HepG2 (cell line): ENCODE measurements at regions not wholly inside any gene's neighbourhood (a gene's known extent, or its start where the extent isn't known, plus 50 kb on each side); places are given as distances from the start of the nearest gene placed in this dataset.

Experiments used
- CHD2 ChIP-seq: IDR thresholded peaks from 2 replicates; pipeline ENCODE4 v1.6.1; 2011; ENCODE audit warnings: low read depth, low read length, improper control_type of control experiment
- DR1 ChIP-seq: sonication (generic); formaldehyde crosslinking; IDR thresholded peaks from 2 replicates; pipeline ENCODE4 v1.8.0; 2021; ENCODE audit warnings: mild to moderate bottlenecking, missing genetic modification reagents, inconsistent platforms
- FOXA3 ChIP-seq: IDR thresholded peaks from 2 replicates; pipeline ENCODE4 v1.6.1; 2016; ENCODE audit warnings: missing genetic modification reagents, missing compliant biosample characterization
- GTF3A ChIP-seq: sonication (generic); formaldehyde crosslinking; conservative IDR thresholded peaks from 2 replicates; pipeline ENCODE4 v1.4.0; 2020; ENCODE audit warnings: mild to moderate bottlenecking, missing genetic modification reagents
- HMG20A ChIP-seq: IDR thresholded peaks from 2 replicates; pipeline ENCODE4 v1.6.1; 2016; ENCODE audit warnings: borderline replicate concordance
- MYNN ChIP-seq: sonication (generic); formaldehyde crosslinking; IDR thresholded peaks from 2 replicates; pipeline ENCODE4 v1.4.0; 2020; ENCODE audit warnings: mild to moderate bottlenecking, low read depth, missing genetic modification reagents
- SMC3 ChIP-seq: IDR thresholded peaks from 2 replicates; pipeline ENCODE4 v1.6.1; 2011; ENCODE audit warnings: low read length, improper control_type of control experiment
- TBP ChIP-seq: sonication (generic); formaldehyde crosslinking; IDR thresholded peaks from 2 replicates; pipeline ENCODE4 v1.5.0; 2020; ENCODE audit warnings: missing genetic modification reagents
- TEAD3 ChIP-seq: optimal IDR thresholded peaks from 2 replicates; pipeline ENCODE3; 2016; ENCODE audit warnings: borderline replicate concordance
- THYN1 ChIP-seq: sonication (generic); formaldehyde crosslinking; IDR thresholded peaks from 2 replicates; pipeline ENCODE4 v1.8.1; 2023; ENCODE audit warnings: low read depth, mild to moderate bottlenecking, moderate library complexity, missing genetic modification reagents, borderline replicate concordance
- ZIK1 ChIP-seq: sonication (generic); formaldehyde crosslinking; IDR thresholded peaks from 2 replicates; pipeline ENCODE4 v1.5.0; 2020; ENCODE audit warnings: mild to moderate bottlenecking, low read depth, missing genetic modification reagents, borderline replicate concordance
- ZNF253 ChIP-seq: sonication (generic); formaldehyde crosslinking; IDR thresholded peaks from 2 replicates; pipeline ENCODE4 v1.8.0; 2022; ENCODE audit warnings: mild to moderate bottlenecking, missing genetic modification reagents, borderline replicate concordance
- ZNF629 ChIP-seq: sonication (generic); formaldehyde crosslinking; conservative IDR thresholded peaks from 2 replicates; pipeline ENCODE4 v1.5.0; 2020; ENCODE audit warnings: missing genetic modification reagents
- ZNF766 ChIP-seq: sonication (generic); formaldehyde crosslinking; IDR thresholded peaks from 2 replicates; pipeline ENCODE4 v1.5.0; 2020; ENCODE audit warnings: missing genetic modification reagents, borderline replicate concordance
- TF ChIP-seq, protein P1 (sequence below): sonication (generic); formaldehyde crosslinking; conservative IDR thresholded peaks from 2 replicates; pipeline ENCODE4 v1.8.0; 2022; ENCODE audit warnings: missing genetic modification reagents
- TF ChIP-seq, protein P2 (sequence below): sonication (generic); formaldehyde crosslinking; IDR thresholded peaks from 2 replicates; pipeline ENCODE4 v1.8.0; 2022; ENCODE audit warnings: mild to moderate bottlenecking, missing genetic modification reagents, moderate library complexity
- TF ChIP-seq, protein P3 (sequence below): sonication (generic); formaldehyde crosslinking; IDR thresholded peaks from 2 replicates; pipeline ENCODE4 v1.4.0; 2020; ENCODE audit warnings: missing genetic modification reagents
- TF ChIP-seq, protein P4 (sequence below): IDR thresholded peaks from 2 replicates; pipeline ENCODE4 v1.6.1; 2016; ENCODE audit warnings: low read depth, borderline replicate concordance
- TF ChIP-seq, protein P5 (sequence below): sonication (generic); formaldehyde crosslinking; IDR thresholded peaks from 2 replicates; pipeline ENCODE4 v1.9.0; 2021; ENCODE audit warnings: missing genetic modification reagents, mild to moderate bottlenecking, borderline replicate concordance
- TF ChIP-seq, protein P6 (sequence below): sonication (generic); formaldehyde crosslinking; IDR thresholded peaks from 2 replicates; pipeline ENCODE4 v1.5.0; 2020; ENCODE audit warnings: mild to moderate bottlenecking, missing genetic modification reagents

DNA sequence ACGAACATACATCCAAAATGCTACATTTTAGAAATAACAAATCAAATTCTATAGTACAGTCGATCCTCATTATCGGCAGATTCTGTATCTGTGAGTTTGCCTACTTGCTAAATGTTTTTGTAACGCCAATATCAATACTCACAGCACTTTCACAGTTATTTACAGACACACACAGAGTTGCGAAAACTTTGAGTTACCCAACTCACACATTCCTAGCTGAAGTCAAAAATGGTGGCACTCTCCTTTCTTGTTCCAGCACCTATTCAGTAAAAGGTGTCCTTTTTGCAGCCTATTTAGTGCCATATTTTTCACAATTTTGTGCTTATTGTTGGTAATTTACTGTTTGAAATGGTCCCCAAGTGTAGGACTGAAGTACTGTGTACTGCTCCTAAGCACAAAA, 161.7 kb downstream of the AKR1D1 start (continued):
- TF ChIP-seq, protein P1, sequence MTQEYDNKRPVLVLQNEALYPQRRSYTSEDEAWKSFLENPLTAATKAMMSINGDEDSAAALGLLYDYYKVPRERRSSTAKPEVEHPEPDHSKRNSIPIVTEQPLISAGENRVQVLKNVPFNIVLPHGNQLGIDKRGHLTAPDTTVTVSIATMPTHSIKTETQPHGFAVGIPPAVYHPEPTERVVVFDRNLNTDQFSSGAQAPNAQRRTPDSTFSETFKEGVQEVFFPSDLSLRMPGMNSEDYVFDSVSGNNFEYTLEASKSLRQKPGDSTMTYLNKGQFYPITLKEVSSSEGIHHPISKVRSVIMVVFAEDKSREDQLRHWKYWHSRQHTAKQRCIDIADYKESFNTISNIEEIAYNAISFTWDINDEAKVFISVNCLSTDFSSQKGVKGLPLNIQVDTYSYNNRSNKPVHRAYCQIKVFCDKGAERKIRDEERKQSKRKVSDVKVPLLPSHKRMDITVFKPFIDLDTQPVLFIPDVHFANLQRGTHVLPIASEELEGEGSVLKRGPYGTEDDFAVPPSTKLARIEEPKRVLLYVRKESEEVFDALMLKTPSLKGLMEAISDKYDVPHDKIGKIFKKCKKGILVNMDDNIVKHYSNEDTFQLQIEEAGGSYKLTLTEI (CRISPR knock-in tag), result no peak
- TF ChIP-seq MYNN, result no peak
- TF ChIP-seq SMC3, result no peak; the same call in 1 of the 2 replicates
- no peak for TF ChIP-seq TBP (CRISPR knock-in tag)
- no peak for TF ChIP-seq CHD2
- TF ChIP-seq, protein P2, sequence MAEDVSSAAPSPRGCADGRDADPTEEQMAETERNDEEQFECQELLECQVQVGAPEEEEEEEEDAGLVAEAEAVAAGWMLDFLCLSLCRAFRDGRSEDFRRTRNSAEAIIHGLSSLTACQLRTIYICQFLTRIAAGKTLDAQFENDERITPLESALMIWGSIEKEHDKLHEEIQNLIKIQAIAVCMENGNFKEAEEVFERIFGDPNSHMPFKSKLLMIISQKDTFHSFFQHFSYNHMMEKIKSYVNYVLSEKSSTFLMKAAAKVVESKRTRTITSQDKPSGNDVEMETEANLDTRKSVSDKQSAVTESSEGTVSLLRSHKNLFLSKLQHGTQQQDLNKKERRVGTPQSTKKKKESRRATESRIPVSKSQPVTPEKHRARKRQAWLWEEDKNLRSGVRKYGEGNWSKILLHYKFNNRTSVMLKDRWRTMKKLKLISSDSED (CRISPR knock-in tag), result no peak
- no peak for TF ChIP-seq ZNF629
- TF ChIP-seq GTF3A (CRISPR knock-in tag), result no peak
- peak; percentile 68 for TF ChIP-seq HMG20A (CRISPR knock-in tag)
- TF ChIP-seq TEAD3 (CRISPR knock-in tag), result peak; percentile 81
- TF ChIP-seq, protein P3, sequence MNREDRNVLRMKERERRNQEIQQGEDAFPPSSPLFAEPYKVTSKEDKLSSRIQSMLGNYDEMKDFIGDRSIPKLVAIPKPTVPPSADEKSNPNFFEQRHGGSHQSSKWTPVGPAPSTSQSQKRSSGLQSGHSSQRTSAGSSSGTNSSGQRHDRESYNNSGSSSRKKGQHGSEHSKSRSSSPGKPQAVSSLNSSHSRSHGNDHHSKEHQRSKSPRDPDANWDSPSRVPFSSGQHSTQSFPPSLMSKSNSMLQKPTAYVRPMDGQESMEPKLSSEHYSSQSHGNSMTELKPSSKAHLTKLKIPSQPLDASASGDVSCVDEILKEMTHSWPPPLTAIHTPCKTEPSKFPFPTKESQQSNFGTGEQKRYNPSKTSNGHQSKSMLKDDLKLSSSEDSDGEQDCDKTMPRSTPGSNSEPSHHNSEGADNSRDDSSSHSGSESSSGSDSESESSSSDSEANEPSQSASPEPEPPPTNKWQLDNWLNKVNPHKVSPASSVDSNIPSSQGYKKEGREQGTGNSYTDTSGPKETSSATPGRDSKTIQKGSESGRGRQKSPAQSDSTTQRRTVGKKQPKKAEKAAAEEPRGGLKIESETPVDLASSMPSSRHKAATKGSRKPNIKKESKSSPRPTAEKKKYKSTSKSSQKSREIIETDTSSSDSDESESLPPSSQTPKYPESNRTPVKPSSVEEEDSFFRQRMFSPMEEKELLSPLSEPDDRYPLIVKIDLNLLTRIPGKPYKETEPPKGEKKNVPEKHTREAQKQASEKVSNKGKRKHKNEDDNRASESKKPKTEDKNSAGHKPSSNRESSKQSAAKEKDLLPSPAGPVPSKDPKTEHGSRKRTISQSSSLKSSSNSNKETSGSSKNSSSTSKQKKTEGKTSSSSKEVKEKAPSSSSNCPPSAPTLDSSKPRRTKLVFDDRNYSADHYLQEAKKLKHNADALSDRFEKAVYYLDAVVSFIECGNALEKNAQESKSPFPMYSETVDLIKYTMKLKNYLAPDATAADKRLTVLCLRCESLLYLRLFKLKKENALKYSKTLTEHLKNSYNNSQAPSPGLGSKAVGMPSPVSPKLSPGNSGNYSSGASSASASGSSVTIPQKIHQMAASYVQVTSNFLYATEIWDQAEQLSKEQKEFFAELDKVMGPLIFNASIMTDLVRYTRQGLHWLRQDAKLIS, result no peak
- no peak for TF ChIP-seq DR1
- TF ChIP-seq ZIK1, result no peak
- no peak for TF ChIP-seq THYN1 (CRISPR knock-in tag)
- peak; percentile 95 for TF ChIP-seq FOXA3 (CRISPR knock-in tag)
- no peak for TF ChIP-seq ZNF766 (CRISPR knock-in tag)
- TF ChIP-seq, protein P4, sequence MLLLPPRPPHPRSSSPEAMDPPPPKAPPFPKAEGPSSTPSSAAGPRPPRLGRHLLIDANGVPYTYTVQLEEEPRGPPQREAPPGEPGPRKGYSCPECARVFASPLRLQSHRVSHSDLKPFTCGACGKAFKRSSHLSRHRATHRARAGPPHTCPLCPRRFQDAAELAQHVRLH, result no peak
- TF ChIP-seq, protein P5, sequence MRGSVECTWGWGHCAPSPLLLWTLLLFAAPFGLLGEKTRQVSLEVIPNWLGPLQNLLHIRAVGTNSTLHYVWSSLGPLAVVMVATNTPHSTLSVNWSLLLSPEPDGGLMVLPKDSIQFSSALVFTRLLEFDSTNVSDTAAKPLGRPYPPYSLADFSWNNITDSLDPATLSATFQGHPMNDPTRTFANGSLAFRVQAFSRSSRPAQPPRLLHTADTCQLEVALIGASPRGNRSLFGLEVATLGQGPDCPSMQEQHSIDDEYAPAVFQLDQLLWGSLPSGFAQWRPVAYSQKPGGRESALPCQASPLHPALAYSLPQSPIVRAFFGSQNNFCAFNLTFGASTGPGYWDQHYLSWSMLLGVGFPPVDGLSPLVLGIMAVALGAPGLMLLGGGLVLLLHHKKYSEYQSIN (CRISPR knock-in tag), result no peak
- no peak for TF ChIP-seq ZNF253 (CRISPR knock-in tag)
- TF ChIP-seq, protein P6, sequence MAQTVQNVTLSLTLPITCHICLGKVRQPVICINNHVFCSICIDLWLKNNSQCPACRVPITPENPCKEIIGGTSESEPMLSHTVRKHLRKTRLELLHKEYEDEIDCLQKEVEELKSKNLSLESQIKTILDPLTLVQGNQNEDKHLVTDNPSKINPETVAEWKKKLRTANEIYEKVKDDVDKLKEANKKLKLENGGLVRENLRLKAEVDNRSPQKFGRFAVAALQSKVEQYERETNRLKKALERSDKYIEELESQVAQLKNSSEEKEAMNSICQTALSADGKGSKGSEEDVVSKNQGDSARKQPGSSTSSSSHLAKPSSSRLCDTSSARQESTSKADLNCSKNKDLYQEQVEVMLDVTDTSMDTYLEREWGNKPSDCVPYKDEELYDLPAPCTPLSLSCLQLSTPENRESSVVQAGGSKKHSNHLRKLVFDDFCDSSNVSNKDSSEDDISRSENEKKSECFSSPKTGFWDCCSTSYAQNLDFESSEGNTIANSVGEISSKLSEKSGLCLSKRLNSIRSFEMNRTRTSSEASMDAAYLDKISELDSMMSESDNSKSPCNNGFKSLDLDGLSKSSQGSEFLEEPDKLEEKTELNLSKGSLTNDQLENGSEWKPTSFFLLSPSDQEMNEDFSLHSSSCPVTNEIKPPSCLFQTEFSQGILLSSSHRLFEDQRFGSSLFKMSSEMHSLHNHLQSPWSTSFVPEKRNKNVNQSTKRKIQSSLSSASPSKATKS (CRISPR knock-in tag), result no peak
